ENCODE measurements at regions not wholly inside any gene's neighbourhood (a gene's known extent, or its start where the extent isn't known, plus 50 kb on each side); places are given as distances from the start of the nearest gene placed in this dataset.

DNA sequence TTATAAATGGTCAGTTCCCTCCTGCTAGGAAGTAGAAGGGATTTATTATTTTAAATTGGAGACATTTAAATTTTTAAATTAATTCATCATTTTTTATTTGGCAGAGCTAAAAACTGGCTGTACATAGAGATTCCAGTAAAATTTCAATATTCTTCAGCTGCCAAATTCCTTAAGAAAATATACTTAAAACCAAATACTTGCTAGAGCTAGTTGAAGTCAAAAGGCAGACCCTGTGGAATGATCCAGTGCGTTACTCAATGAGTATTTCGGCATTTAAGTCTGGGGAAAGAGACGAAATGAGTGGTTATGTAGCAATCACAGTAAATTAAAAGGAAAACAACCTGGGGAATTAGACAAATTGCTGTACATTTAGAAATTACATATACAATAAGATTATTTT is 1104.7 kb downstream of the SLC6A15 start:
- H3K9ac ChIP-seq (ENCODE audit: low read depth, low read length), result no peak overlapping the region
- no peaks in the 10 kb centered on the region for H3K9me3 ChIP-seq (ENCODE audit: insufficient read depth, low read depth, low read length)
- 98% methylated on average over 3 of the region's 3 CpGs for WGBS
- no peaks in the 10 kb centered on the region for H3K4me1 ChIP-seq (ENCODE audit: insufficient read depth, low read length)
- no peak overlapping the region for H3K27ac ChIP-seq (ENCODE audit: low read depth, low read length)
- no peaks in the 10 kb centered on the region for H3K36me3 ChIP-seq (ENCODE audit: insufficient read depth, low read length)
- H3K4me3 ChIP-seq (ENCODE audit: low read length), result no peak overlapping the region
- no peaks in the 10 kb centered on the region for H3K27me3 ChIP-seq (ENCODE audit: insufficient read depth, low read length)

DNA sequence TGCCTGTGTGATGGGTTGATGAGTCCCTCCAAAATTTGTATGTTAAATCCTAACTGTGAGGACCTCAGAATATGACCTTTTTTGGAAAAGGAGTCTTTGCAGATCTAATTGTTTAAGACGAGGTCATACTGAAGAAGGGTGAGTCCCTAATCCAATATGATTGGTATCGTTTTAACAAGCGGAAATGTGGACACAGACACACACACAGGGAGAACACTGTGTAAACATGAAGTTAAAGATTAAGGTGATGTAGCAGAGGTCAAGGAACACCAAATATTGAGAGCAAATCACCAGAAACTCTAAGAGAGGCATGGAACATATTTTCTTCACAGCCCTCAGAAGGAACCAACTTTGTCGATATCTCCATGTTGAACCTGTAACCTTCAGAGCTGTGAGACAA is 1106.7 kb downstream of the SLC6A15 start:
- Histone ChIP-seq H3K27ac (ENCODE audit: low read depth, low read length) (no peak overlapping the region), H3K4me3 (ENCODE audit: low read length) (no peak overlapping the region), H3K9ac (ENCODE audit: low read depth, low read length) (no peak overlapping the region), H3K36me3 (ENCODE audit: insufficient read depth, low read length) (no peaks in the 10 kb centered on the region), H3K4me1 (ENCODE audit: insufficient read depth, low read length) (no peaks in the 10 kb centered on the region), H3K27me3 (ENCODE audit: insufficient read depth, low read length) (no peaks in the 10 kb centered on the region), H3K9me3 (ENCODE audit: insufficient read depth, low read depth, low read length) (no peaks in the 10 kb centered on the region)
- WGBS, result 89% methylated on average over 4 of the region's 4 CpGs

DNA sequence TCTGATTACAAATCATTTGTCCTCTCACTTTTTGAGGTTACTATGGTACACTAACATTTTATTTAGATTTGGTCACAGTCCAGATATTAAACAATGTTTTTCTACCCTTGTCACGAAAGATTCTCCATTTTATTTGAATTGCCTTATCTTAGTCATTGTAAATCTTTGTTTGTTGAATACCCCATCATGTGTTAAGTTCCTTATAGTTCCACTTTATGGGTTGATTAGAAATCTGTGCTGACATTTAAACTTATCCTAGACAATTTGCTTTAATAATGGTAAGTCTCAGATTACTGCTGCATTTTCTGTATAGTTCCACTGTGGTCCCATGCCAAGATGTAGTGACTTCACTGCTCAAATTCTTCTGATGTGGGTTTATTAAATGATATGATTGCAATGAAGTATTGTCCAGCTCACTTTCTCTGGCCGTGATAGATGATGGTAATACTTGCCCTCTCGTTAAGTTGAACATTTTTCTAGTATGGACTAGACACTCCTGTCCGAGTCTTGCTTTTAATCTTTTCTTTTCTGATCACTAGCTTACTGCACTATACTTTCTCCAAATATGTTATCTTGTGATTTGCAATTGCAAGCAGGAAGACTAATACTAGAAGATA is 1107.3 kb downstream of the SLC6A15 start:
- H3K4me1 ChIP-seq (ENCODE audit: insufficient read depth, low read length), result no peaks in the 10 kb centered on the region
- no peaks in the 10 kb centered on the region for H3K9me3 ChIP-seq (ENCODE audit: insufficient read depth, low read depth, low read length)
- no peaks in the 10 kb centered on the region for H3K27me3 ChIP-seq (ENCODE audit: insufficient read depth, low read length)
- no peak overlapping the region for H3K27ac ChIP-seq (ENCODE audit: low read depth, low read length)
- WGBS, result 97% methylated on average over 3 of the region's 4 CpGs
- H3K4me3 ChIP-seq (ENCODE audit: low read length), result no peak overlapping the region
- no peak overlapping the region for H3K9ac ChIP-seq (ENCODE audit: low read depth, low read length)
- H3K36me3 ChIP-seq (ENCODE audit: insufficient read depth, low read length), result no peaks in the 10 kb centered on the region

DNA sequence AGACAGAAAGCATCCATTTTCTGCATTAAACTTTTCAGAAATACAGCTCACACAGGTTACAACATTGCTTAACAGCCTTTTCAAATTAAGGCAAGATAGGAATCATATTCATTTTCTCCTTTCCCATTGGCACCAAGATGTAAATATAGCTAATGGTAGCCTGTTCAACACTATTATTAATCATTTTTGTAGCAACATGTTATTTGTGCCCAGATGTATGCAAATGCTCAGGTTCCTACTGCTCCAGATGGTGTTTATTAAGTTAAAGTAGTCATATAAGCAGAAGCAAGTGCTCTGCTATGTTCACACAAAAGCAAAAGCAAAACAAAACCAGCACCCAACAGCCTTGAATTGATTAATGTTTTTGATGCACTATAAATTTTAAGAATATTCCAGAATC is 1110.6 kb downstream of the SLC6A15 start:
- Histone ChIP-seq H3K36me3 (ENCODE audit: insufficient read depth, low read length) (no peaks in the 10 kb centered on the region), H3K27ac (ENCODE audit: low read depth, low read length) (no peak overlapping the region), H3K9me3 (ENCODE audit: insufficient read depth, low read depth, low read length) (no peaks in the 10 kb centered on the region), H3K27me3 (ENCODE audit: insufficient read depth, low read length) (no peaks in the 10 kb centered on the region), H3K9ac (ENCODE audit: low read depth, low read length) (no peak overlapping the region), H3K4me1 (ENCODE audit: insufficient read depth, low read length) (no peaks in the 10 kb centered on the region), H3K4me3 (ENCODE audit: low read length) (no peak overlapping the region)

DNA sequence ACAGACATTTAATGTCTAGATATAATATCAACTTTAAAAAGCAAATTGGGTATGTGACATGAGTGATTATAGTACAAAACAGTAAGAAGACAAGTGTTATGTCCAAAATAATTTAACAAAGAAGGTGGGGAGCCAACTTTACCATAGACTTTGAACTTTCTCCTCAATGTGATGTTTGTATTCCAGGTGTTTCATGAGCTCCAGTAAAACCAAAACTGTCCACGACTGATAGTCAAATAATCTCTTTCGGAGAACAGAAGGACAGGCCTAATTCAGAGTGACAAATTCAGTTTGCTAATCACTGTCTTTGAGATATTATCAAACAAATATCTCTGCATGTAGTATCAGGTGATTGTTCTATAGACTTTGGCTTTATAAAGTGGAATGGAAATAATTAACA is 1112.6 kb downstream of the SLC6A15 start:
- H3K9me3 ChIP-seq (ENCODE audit: insufficient read depth, low read depth, low read length), result no peaks in the 10 kb centered on the region
- no peaks in the 10 kb centered on the region for H3K27me3 ChIP-seq (ENCODE audit: insufficient read depth, low read length)
- no peaks in the 10 kb centered on the region for H3K36me3 ChIP-seq (ENCODE audit: insufficient read depth, low read length)
- WGBS, result 98% methylated on average over 2 of the region's 2 CpGs
- no peak overlapping the region for H3K4me3 ChIP-seq (ENCODE audit: low read length)
- peaks cover 10% of the 10 kb centered on the region; the same call in 1 of the 2 replicates for H3K4me1 ChIP-seq (ENCODE audit: insufficient read depth, low read length)
- no peak overlapping the region for H3K27ac ChIP-seq (ENCODE audit: low read depth, low read length)
- no peak overlapping the region for H3K9ac ChIP-seq (ENCODE audit: low read depth, low read length)

DNA sequence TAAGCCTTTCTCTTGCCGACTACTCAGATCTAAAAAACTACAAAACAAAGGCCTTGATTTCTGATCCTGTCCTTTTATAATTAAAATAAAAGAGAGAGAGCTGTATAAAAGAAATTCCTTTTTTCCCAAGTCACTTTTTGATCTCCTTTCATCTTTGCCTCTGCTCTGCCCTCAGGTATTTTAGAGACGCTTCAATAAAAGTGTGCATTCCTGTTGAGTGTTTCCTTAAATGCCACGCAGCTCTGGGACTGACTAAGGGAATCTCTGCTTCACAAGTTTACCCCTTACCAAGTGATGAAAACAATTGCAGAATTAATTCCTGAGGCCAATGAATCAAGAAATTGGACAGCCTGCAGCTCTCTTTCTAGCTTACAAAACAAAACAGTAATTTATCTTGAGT is 1109.8 kb downstream of the TMTC2 start:
- Histone ChIP-seq H3K9me3 (ENCODE audit: insufficient read depth, low read depth, low read length) (no peaks in the 10 kb centered on the region), H3K4me1 (ENCODE audit: insufficient read depth, low read length) (peaks cover 16% of the 10 kb centered on the region), H3K36me3 (ENCODE audit: insufficient read depth, low read length) (no peaks in the 10 kb centered on the region), H3K27me3 (ENCODE audit: insufficient read depth, low read length) (no peaks in the 10 kb centered on the region), H3K27ac (ENCODE audit: low read depth, low read length) (no peak overlapping the region), H3K9ac (ENCODE audit: low read depth, low read length) (no peak overlapping the region), H3K4me3 (ENCODE audit: low read length) (no peak overlapping the region)
- 65% methylated on average over 2 of the region's 3 CpGs for WGBS

DNA sequence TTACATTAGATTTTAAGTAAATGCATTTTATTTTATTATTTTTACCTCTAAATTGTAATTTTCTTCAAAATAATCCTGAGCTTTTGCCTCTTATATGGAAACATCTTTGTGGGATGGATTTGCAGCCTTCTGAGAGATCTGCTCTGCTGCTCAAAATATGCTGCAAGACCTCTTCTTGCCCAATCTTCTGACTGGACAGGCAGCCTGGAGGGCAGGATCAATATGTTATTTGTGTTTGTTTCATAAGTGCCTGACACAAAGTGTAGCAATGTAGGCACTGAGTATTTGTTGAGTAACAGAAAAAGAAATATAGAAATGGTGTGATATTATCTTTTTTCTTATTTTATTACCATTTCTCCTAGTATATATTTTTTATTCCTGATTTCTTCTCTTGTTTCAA is 1106.9 kb downstream of the TMTC2 start:
- Histone ChIP-seq H3K36me3 (ENCODE audit: insufficient read depth, low read length) (no peaks in the 10 kb centered on the region), H3K27ac (ENCODE audit: low read depth, low read length) (no peak overlapping the region), H3K9me3 (ENCODE audit: insufficient read depth, low read depth, low read length) (no peaks in the 10 kb centered on the region), H3K4me1 (ENCODE audit: insufficient read depth, low read length) (peaks cover 29% of the 10 kb centered on the region), H3K9ac (ENCODE audit: low read depth, low read length) (no peak overlapping the region), H3K4me3 (ENCODE audit: low read length) (no peak overlapping the region), H3K27me3 (ENCODE audit: insufficient read depth, low read length) (no peaks in the 10 kb centered on the region)

DNA sequence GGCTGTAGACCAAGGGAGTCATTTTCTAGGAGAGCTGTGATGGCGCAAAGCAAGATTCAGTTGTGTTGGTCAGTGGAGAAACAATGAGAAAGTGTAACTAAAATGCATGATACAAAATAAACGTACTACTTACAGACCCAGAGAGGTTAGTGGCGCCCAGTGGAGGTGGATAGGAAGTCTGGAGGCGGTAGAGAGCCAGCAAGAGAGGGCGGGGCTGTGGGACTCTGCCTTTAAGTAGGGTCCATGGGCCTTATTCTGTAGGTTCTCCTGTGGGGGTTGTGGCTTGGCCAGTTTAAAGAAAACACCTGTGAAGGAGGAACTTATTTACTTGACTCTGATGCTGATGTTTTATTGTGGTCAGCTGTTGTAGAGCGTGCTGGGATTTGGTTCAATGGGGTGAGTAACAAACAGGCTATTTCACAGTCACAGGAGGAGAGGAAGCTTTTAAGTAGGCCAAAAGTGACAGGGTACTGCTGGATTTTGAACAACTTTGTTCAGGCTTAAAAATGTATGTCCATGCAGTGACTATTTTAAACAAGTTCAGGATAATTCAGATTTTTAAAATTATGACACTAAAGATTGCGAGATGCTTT is 1097.7 kb downstream of the TMTC2 start:
- Histone ChIP-seq H3K27me3 (ENCODE audit: insufficient read depth, low read length) (no peaks in the 10 kb centered on the region), H3K4me1 (ENCODE audit: insufficient read depth, low read length) (no peaks in the 10 kb centered on the region), H3K36me3 (ENCODE audit: insufficient read depth, low read length) (no peaks in the 10 kb centered on the region), H3K9me3 (ENCODE audit: insufficient read depth, low read depth, low read length) (no peaks in the 10 kb centered on the region), H3K9ac (ENCODE audit: low read depth, low read length) (no peak overlapping the region), H3K27ac (ENCODE audit: low read depth, low read length) (no peak overlapping the region), H3K4me3 (ENCODE audit: low read length) (no peak overlapping the region)
- 89% methylated on average over 6 of the region's 7 CpGs for WGBS

DNA sequence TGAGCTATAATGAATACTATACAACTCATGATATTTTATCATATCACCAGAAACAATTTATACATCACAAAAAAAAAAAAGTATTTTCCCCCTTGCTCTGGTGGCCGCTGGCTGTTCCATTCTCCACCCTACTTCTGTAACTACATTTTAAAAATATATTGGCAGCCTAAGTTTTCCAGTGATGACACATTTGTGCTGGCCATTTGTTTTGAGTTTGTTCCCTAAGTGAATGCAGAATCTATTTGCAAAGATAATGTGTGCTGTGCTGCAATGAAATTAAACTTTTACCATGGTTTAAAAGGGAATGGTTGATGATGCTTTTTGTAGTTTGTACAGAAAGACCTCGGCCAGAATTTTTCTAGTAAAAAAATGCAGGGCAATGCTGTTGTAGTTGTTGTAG is 1092.8 kb downstream of the TMTC2 start:
- Histone ChIP-seq H3K9me3 (ENCODE audit: insufficient read depth, low read depth, low read length) (no peaks in the 10 kb centered on the region), H3K9ac (ENCODE audit: low read depth, low read length) (no peak overlapping the region), H3K36me3 (ENCODE audit: insufficient read depth, low read length) (no peaks in the 10 kb centered on the region), H3K4me1 (ENCODE audit: insufficient read depth, low read length) (no peaks in the 10 kb centered on the region), H3K4me3 (ENCODE audit: low read length) (no peak overlapping the region), H3K27me3 (ENCODE audit: insufficient read depth, low read length) (no peaks in the 10 kb centered on the region), H3K27ac (ENCODE audit: low read depth, low read length) (no peak overlapping the region)
- 98% methylated on average over 2 of the region's 2 CpGs for WGBS

DNA sequence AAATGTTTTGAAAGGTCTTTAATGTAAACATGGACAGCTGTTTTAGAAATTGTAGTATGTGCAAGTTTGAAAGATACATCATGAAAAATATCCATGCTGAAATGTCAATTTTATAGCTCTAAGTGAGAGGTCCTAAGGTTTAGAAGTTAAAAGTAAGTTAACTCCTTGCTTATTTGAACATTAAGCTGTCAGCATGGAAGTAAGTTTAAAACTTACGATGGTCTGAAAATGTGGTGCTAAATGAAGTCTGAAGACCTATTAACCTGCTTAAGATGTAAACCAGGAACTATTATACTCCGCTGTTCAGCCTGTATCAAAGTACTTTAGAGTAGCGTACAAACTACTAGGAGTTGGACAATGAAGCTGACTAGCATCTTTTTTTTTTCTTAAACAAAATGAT is 1082.4 kb downstream of the TMTC2 start:
- Histone ChIP-seq H3K36me3 (ENCODE audit: insufficient read depth, low read length) (no peaks in the 10 kb centered on the region), H3K27ac (ENCODE audit: low read depth, low read length) (no peak overlapping the region), H3K9ac (ENCODE audit: low read depth, low read length) (no peak overlapping the region), H3K4me3 (ENCODE audit: low read length) (no peak overlapping the region), H3K4me1 (ENCODE audit: insufficient read depth, low read length) (no peaks in the 10 kb centered on the region), H3K9me3 (ENCODE audit: insufficient read depth, low read depth, low read length) (peaks cover 6% of the 10 kb centered on the region), H3K27me3 (ENCODE audit: insufficient read depth, low read length) (no peaks in the 10 kb centered on the region)
- 96% methylated on average over 3 of the region's 3 CpGs for WGBS

DNA sequence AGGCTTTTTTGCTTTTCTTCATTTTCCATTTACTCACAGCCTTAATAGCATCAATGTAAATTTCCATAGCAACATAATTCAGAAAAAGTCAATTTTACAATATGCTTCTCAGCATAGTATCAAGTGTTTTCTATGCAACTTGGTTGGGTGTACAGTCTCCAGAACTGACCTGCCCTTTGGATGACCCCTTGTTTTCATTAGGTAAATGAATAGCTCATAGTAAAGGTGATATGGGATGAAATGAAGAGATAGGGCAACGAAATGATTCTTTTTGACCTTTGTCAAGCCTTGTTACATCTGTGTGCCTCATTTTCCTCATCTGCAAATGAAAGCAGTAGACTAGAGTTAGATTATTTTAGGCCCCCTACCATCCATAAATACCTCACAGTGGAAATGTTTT is 1081.0 kb downstream of the TMTC2 start:
- no peak overlapping the region for H3K4me3 ChIP-seq (ENCODE audit: low read length)
- peaks cover 1% of the 10 kb centered on the region; the same call in 1 of the 2 replicates for H3K9me3 ChIP-seq (ENCODE audit: insufficient read depth, low read depth, low read length)
- no peak overlapping the region for H3K27ac ChIP-seq (ENCODE audit: low read depth, low read length)
- 58% methylated on average over 1 of the region's 1 CpG for WGBS
- H3K4me1 ChIP-seq (ENCODE audit: insufficient read depth, low read length), result no peaks in the 10 kb centered on the region
- H3K9ac ChIP-seq (ENCODE audit: low read depth, low read length), result no peak overlapping the region
- H3K27me3 ChIP-seq (ENCODE audit: insufficient read depth, low read length), result no peaks in the 10 kb centered on the region
- H3K36me3 ChIP-seq (ENCODE audit: insufficient read depth, low read length), result no peaks in the 10 kb centered on the region

DNA sequence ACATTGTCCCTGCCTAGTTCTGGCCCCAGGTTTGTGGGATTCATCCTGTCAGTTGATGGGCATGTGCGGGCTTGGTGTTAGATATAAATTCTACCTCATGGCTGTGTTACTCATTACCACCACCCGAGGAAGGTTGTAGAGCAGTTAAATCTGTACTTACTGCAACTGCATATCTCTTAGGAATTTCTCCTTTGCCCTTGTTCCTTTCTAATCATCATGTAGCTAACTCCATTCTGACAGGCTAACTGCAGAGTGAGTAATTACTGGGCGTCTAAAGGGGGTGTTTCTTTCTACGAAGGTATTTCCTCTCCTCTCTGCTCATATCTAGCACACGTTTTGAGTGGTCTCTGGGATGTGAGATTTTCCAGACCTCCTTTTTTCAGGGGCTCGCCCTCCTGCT is 1076.7 kb downstream of the TMTC2 start:
- Histone ChIP-seq H3K9me3 (ENCODE audit: insufficient read depth, low read depth, low read length) (0 out of 2 replicates have a peak, but pooled peaks cover 4% of the 10 kb centered on the region), H3K36me3 (ENCODE audit: insufficient read depth, low read length) (no peaks in the 10 kb centered on the region), H3K4me3 (ENCODE audit: low read length) (no peak overlapping the region), H3K27ac (ENCODE audit: low read depth, low read length) (no peak overlapping the region), H3K27me3 (ENCODE audit: insufficient read depth, low read length) (no peaks in the 10 kb centered on the region), H3K9ac (ENCODE audit: low read depth, low read length) (no peak overlapping the region), H3K4me1 (ENCODE audit: insufficient read depth, low read length) (no peaks in the 10 kb centered on the region)
- 90% methylated on average over 3 of the region's 6 CpGs for WGBS

Data from HUES64 (cell line).